ENCODE measurements at regions not wholly inside any gene's neighbourhood (a gene's known extent, or its start where the extent isn't known, plus 50 kb on each side); places are given as distances from the start of the nearest gene placed in this dataset.
"Not testable (repeated sequence)": the region's sequence is repeated elsewhere in the genome, so short reads cannot be mapped to it uniquely, and the experiment has no call there.

DNA sequence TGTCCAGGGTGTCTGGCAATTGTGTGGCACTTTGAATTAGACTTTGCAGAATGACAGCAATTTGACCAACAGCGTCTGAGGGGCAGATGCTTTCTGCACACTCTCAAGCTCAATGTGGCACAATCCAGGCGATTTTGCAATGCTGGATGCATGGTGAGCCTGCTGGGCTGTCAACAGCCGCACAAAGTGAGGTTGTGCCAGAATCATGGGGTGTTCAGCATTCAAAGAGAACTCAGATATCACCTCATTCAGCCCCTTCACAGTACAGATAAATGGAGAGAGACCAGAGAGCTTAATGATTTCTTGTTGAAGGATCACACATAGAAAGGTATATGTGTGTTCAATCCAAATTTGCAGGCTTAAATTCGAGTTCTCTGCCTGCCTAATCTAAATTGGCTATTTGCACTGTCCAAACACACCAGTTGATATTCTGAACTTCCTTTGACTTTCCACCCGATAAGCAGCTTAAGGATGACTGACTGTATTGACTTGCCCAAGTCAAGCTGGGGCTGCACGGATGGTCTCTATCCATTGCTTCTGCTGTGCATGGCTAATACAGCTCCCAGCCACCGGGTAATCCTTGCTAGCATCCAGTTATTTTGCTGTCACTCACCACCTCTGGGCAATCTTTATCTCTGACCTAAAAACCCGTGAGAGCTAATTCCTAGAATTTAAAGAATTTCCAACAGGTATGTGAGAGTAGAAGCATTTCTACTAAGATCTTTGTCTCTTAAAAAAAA, 157.9 kb upstream of the TAS2R1 start:
- DNase-seq (ENCODE audit: low spot score) = no peak

DNA sequence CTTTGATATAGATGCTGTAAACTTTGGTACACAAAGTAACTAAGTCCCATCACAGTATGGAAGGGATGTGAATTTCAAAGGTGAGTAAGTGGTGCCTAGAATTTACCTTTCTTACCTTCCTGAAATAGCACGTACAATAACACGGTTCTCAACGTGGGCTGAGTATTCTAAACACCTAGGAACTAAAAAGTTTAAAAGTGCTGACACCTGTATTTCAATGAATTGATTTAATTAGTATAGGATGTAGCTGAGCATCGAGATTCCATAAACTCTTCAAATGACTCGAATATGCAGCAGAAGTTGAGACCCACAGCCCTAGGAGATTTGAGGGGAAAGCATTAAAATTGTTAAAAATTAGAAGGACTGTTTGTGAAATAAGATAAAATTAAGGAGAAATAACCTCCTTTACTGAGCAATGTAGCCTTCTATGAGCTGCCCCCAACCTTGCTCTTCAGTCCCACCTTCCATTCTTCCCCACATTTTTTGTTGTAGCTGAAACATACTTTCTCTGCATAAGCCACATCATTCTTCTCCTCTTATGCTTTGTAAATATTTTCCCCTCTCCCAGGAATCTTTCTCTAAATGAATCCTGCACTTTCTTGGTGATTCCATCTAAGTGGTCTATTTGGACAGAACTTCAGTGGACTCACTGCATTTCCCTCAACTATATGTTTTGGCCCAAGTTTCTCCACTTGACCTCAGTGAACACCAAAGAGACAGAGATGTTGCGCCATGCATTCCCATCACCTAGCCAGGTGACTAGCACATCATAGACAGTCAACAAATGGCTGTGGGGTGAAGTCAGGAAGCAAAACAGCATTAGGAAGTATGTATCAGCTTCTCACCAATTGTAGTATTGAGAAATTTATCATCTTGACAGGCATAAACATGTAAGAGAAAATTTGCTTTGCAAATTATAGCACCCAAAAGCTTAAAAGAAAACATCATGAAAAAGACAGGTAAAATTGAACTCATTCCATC, 156.5 kb upstream of the TAS2R1 start:
- no peak for DNase-seq (ENCODE audit: low spot score)

DNA sequence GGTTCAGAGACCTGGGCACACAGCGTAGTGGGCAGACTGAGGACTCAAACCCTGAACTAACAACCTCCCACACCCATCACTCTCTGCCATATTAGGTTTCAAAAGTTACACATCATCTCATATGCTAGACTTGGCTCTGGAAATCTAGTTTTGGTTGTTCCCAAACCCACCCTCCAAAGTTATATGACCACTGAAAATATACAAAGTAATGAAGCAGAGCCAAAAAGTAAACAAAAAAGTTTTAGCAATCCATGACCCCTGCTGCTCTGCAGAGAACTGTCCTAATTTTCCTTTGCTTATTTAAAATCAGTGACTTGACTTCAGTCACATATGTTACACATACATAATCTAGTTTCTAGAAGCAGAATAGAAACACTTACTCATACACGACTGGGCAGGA, 155.6 kb upstream of the TAS2R1 start:
- no peak for DNase-seq (ENCODE audit: low spot score)

GRCh38 chr5:9784231-9784630, 154.1 kb upstream of the TAS2R1 start:
- no peak for DNase-seq (ENCODE audit: low spot score)

DNA sequence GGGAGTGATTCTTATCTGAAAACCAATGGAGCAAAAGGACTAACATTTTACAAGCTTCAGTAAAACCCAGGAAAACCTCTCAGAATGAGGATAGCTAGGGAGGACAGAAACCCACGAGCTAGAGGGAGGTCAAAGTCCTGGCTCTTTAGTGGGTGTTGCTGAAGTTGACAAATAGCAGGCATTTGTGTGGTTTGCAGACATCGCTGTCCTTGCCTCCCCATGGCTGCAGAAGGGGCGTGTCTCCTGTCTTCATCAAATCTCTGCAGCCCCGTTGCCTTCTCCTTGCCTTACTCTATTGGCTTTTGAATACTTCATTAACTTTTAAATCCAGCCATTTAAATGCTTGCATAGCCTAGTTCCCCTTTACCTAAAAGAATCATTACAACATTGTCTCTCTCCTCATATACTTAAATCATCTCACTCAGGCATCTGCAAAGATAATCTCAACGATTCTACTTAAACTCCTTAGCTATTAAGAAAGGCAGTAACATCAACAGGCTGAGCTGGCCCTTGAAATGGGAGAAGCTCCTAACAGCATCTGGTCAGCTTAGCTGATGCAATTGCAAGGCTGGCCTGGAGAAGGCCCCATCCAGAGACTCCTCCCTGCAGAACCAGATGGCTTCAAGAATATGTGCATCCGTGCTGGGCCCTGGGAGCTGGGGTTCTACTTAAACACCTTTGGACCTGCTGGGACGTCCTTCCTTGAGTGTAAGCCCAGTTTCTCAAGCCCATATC, 152.8 kb upstream of the TAS2R1 start:
- peak; percentile 17 for DNase-seq (ENCODE audit: low spot score)

GRCh38 chr5:9781890-9782289, 151.7 kb upstream of the TAS2R1 start:
- no peak for DNase-seq (ENCODE audit: low spot score)

- DNase-seq (ENCODE audit: low spot score) = no peak
Measured at GRCh38 chr5:9781275-9781674, 151.1 kb upstream of the TAS2R1 start.

DNA sequence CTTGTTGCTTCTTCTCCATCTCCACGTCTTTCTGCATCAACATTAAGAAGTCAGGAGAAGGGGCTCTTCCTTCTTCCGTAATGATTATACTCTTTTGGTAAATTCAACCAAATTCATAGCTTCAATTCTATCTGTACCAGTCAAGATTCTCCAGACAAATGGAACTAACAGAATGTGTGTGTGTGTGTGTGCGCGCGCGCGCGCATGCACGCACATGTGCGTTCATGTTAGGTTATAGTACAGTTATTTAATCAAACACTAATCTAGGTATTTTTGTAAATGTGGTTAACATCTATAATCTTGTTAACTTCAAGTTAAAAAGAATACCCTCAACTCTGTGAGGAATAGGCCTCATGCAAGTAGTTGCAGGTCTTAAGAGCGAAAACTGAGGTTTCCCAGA, 150.3 kb upstream of the TAS2R1 start:
- no peak for DNase-seq (ENCODE audit: low spot score)

GRCh38 chr5:9776525-9776924, 146.4 kb upstream of the TAS2R1 start:
- no peak for DNase-seq (ENCODE audit: low spot score)

- no peak for DNase-seq (ENCODE audit: low spot score)
Measured at GRCh38 chr5:9775339-9775738, 145.2 kb upstream of the TAS2R1 start.

DNA sequence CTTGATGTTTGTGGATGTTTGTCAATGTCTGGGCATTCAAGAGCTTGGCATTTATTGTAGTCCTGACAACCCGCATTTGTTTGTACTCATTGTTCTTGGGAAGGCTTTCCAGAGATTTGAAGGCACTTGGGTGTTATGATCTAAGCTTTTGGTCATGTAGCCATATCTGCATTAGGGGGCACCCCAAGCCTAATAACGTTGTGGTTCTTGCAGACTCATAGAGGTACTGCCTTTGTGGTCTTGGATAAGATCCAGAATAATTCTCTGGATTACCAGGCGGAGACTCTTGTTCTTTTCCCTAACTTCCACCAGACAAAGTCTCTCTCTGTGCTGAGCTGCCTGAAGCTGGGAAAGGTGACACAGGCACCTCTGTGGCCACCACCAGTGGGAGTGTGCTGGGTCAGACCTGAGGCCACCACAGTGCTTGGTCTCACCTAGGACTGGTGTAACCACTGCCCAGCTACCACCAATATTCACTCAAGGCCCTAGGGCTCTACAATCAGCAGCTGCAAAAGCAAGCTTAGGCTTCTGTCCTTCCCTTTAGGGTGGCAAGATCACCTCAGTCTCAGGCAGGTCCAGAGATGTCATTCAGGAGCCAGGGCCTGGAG, 144.4 kb upstream of the TAS2R1 start:
- peak; percentile 26 for DNase-seq (ENCODE audit: low spot score)

- no peak for DNase-seq (ENCODE audit: low spot score)
Measured at GRCh38 chr5:9771079-9771478, 140.9 kb upstream of the TAS2R1 start.

DNA sequence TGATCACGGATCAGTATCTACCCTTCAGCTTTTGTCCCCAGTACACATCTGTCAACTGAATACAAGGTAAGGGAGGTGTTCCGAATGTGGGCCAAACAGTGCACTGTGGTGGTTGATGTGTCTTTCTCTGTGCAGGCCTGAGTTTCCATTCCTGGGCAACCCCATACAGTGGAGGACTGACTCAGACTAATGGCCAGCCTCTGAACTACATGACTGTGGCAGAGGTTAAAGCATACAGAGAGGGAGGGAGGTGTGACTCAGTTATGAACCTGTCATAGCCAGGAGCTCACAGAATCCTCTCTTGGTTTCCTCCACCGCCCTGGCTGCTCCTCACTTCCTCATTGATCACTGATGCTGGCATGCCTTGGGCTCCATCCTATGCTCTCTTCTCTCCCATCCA, 136.4 kb upstream of the TAS2R1 start:
- peak; percentile 16 for DNase-seq (ENCODE audit: low spot score)

GRCh38 chr5:9765419-9766140, 135.4 kb upstream of the TAS2R1 start:
- no peak for DNase-seq (ENCODE audit: low spot score)

DNA sequence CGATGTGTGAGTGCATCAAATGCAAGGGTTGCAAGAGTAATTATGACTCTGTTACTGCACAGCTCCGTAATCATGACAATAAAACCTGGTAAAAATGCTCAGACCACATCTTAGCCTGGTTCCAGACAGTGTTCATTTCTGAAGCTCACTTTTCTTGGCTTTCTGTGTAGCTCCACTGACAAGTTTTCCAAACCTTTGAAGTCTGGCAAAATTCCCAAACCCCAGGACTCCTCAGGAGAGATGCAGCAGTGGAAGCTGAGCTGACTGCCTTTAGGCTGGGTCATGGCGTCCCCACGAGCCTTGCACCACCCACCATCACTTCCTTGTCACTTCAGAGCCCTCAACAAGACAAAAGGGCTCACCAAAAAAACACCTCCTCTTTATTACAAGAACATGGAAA, 131.6 kb upstream of the TAS2R1 start:
- DNase-seq (ENCODE audit: low spot score) = no peak

DNA sequence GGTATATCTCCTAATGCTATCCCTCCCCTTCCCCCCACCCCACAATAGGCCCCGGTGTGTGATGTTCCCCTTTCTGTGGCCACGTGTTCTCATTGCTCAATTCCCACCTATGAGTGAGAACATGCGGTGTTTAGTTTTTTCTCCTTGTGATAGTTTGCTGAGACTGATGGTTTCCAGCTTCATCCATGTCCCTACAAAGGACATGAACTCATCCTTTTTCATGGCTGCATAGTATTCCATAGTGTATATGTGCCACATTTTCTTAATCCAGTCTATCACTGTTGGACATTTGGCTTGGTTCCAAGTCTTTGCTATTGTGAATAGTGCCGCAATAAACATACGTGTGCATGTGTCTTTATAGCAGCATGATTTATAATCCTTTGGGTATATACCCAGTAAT, 122.5 kb upstream of the TAS2R1 start:
- not testable (repeated sequence) for DNase-seq (ENCODE audit: low spot score)

DNA sequence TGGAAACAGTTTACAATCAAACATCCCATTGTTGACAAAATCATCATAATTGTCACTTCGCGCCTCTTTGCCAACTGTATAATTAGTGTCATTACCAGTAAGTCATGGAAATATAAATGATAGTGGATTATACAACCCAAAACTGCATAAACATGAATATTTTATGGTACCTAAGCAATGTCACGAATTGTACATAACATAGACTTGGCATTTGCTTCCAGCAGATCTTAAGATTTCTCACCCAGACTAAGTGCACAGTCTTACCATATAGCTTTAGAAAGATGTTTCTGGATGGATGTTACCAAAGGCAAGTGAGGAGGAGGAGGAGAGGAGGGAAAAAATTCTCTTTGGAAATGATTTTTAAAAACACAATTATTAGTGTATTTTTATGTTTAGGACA, 113.4 kb upstream of the TAS2R1 start:
- DNase-seq (ENCODE audit: low spot score) = no peak

GRCh38 chr5:9742848-9743247, 112.7 kb upstream of the TAS2R1 start:
- DNase-seq (ENCODE audit: low spot score) = no peak

GRCh38 chr5:9739135-9739534, 109.0 kb upstream of the TAS2R1 start:
- no peak for DNase-seq (ENCODE audit: low spot score)

DNA sequence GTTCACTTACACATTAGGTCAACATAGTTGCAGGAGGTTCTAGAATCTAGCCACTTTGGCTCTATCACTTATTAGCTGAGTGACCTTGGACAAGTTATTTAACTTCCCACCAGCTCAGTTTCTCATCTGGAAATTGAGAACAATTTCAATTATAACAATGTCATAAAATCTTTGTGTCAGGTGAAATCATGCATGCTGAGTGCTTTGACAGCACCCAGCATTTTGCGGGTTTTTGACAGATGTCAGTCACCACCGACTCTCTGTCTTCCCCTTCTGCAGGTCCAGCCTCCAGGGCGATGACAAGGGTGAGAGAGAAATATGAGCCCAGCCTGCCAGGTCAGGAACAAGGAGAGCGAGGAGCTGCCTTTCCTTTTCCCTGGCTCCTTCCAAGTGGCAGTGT, 107.1 kb upstream of the TAS2R1 start:
- no peak for DNase-seq (ENCODE audit: low spot score)

GRCh38 chr5:9733486-9733885, 103.3 kb upstream of the TAS2R1 start:
- no peak for DNase-seq (ENCODE audit: low spot score)

Data from SW480 (cell line).